Nephron progenitor cell (in vitro differentiated cells): ENCODE measurements at regions not wholly inside any gene's neighbourhood (a gene's known extent, or its start where the extent isn't known, plus 50 kb on each side); places are given as distances from the start of the nearest gene placed in this dataset.
"Not testable (repeated sequence)": the region's sequence is repeated elsewhere in the genome, so short reads cannot be mapped to it uniquely, and the experiment has no call there.

ENCODE experiments used
- DNase-seq: peaks from one replicate; pipeline ENCODE4 v3.0.0; 2021
- H3K27ac Mint-ChIP-seq: 2 replicates; pipeline ENCODE4 v1.8.0; 2021; ENCODE audit warnings: mild to moderate bottlenecking, moderate library complexity, mixed read lengths
- H3K27me3 Mint-ChIP-seq: 2 replicates; pipeline ENCODE4 v1.8.0; 2021; ENCODE audit warnings: mild to moderate bottlenecking, low read depth, mixed read lengths; ENCODE audit not compliant: poor library complexity
- H3K36me3 Mint-ChIP-seq: 2 replicates; pipeline ENCODE4 v1.8.0; 2021; ENCODE audit warnings: low read depth, mixed read lengths
- H3K4me1 Mint-ChIP-seq: 2 replicates; pipeline ENCODE4 v1.8.0; 2021; ENCODE audit warnings: mixed read lengths
- H3K4me3 Mint-ChIP-seq: 2 replicates; pipeline ENCODE4 v1.8.0; 2021; ENCODE audit warnings: mild to moderate bottlenecking, moderate library complexity, mixed read lengths
- H3K9me3 Mint-ChIP-seq: 2 replicates; pipeline ENCODE4 v1.8.0; 2021; ENCODE audit warnings: mild to moderate bottlenecking, moderate library complexity, mixed read lengths
- TF ChIP-seq, protein P1 (sequence below): fragments of 200-600 bp; sonication (generic); IDR thresholded peaks from 2 replicates; pipeline ENCODE4 v1.5.0; 2021; ENCODE audit warnings: antibody characterized with exemption

- no peak for DNase-seq
- H3K9me3 Mint-ChIP-seq, result peaks cover 15% of the 10 kb centered on the region
- peaks cover 16% of the 10 kb centered on the region for H3K4me1 Mint-ChIP-seq
- no peak overlapping the region for H3K4me3 Mint-ChIP-seq
- peaks cover 16% of the 10 kb centered on the region for H3K27me3 Mint-ChIP-seq
- H3K27ac Mint-ChIP-seq, result no peak overlapping the region
- TF ChIP-seq, protein P1, sequence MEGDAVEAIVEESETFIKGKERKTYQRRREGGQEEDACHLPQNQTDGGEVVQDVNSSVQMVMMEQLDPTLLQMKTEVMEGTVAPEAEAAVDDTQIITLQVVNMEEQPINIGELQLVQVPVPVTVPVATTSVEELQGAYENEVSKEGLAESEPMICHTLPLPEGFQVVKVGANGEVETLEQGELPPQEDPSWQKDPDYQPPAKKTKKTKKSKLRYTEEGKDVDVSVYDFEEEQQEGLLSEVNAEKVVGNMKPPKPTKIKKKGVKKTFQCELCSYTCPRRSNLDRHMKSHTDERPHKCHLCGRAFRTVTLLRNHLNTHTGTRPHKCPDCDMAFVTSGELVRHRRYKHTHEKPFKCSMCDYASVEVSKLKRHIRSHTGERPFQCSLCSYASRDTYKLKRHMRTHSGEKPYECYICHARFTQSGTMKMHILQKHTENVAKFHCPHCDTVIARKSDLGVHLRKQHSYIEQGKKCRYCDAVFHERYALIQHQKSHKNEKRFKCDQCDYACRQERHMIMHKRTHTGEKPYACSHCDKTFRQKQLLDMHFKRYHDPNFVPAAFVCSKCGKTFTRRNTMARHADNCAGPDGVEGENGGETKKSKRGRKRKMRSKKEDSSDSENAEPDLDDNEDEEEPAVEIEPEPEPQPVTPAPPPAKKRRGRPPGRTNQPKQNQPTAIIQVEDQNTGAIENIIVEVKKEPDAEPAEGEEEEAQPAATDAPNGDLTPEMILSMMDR, result no peak
- H3K36me3 Mint-ChIP-seq, result no peaks in the 10 kb centered on the region
Observed at GRCh38 chr16:5166486-5166885, 68.9 kb upstream of the EEF2KMT start.

DNA sequence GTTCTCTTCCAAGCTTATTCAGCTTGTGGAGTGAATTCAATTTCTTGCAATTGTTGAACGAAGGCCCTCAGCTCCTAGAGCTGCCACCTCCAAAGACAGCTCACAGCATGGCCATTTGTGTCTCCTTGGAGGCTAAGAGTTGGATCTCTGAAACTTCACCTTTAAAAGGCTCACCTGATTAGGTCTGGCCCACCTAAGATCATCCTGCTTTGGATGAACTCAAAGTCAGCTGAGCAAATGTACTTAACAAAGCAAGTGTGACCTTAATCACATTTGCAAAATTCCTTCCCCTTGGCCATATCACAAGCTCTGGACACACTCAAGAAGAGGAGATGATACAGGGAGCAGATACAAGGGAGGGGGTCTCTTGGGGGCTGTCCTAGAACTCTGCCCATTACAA lies 67.8 kb upstream of the EEF2KMT start:
- DNase-seq, H3K4me3 Mint-ChIP-seq, H3K27ac Mint-ChIP-seq, H3K36me3 Mint-ChIP-seq: not testable (repeated sequence)
- peaks cover 16% of the 10 kb centered on the region for H3K4me1 Mint-ChIP-seq
- peaks cover 14% of the 10 kb centered on the region for H3K27me3 Mint-ChIP-seq
- H3K9me3 Mint-ChIP-seq, result peaks cover 18% of the 10 kb centered on the region

DNA sequence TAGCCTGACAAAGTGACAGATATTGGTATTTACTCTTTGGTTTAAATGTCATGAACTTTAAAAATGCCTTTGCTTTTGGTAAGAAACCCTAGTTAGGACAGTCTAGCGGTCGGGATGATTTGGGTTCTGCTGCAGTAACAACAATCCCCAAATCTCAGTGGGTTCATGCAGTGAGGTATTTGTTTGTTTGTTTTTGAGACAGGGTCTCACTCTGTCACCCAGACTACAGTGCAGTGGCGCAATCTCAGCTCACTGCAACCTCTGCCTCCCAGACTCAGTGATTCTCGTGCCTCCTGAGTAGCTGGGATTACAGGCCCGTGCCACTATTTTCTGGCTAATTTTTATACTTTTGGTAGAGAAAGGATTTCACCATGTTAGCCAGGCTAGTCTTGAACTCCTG lies 65.2 kb upstream of the EEF2KMT start:
- DNase-seq, H3K27ac Mint-ChIP-seq, H3K36me3 Mint-ChIP-seq, H3K4me3 Mint-ChIP-seq: not testable (repeated sequence)
- H3K27me3 Mint-ChIP-seq, result peaks cover 15% of the 10 kb centered on the region
- peaks cover 18% of the 10 kb centered on the region for H3K9me3 Mint-ChIP-seq
- peaks cover 22% of the 10 kb centered on the region for H3K4me1 Mint-ChIP-seq

GRCh38 chr16:5161888-5162287 lies 64.3 kb upstream of the EEF2KMT start:
- H3K9me3 Mint-ChIP-seq, result peaks cover 18% of the 10 kb centered on the region

DNA sequence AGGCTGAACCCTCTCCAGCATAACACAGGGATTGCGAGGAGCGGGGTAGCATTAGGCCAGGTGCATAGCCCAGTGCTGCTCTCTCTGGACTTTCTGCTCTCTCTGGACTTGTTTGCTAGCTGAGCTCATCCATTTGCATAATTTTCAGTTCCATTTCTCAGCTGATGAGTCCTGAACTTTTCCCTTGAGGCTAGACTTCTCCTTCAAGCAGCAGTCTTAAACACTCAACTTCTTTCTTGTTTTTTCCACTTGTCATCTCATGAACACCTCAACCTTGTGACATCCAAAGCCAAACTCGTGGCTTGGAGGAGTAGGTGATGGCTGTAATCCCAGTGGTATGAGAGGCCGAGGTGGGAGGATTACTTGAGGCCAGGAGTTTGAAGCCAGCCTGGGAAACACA lies 62.4 kb upstream of the EEF2KMT start:
- DNase-seq, H3K4me3 Mint-ChIP-seq, H3K4me1 Mint-ChIP-seq, H3K27ac Mint-ChIP-seq, H3K36me3 Mint-ChIP-seq: not testable (repeated sequence)
- H3K9me3 Mint-ChIP-seq, result peaks cover 18% of the 10 kb centered on the region
- H3K27me3 Mint-ChIP-seq, result peaks cover 18% of the 10 kb centered on the region

More at GRCh38 chr16:5161888-5162287, 64.3 kb upstream of the EEF2KMT start:
- Mint-ChIP-seq H3K27me3 (peaks cover 15% of the 10 kb centered on the region), H3K4me1 (peaks cover 14% of the 10 kb centered on the region)
- not testable (repeated sequence) for H3K27ac Mint-ChIP-seq, H3K36me3 Mint-ChIP-seq, H3K4me3 Mint-ChIP-seq, DNase-seq

GRCh38 chr16:5159537-5159936 lies 61.9 kb upstream of the EEF2KMT start:
- Mint-ChIP-seq H3K9me3 (peaks cover 22% of the 10 kb centered on the region), H3K27me3 (peaks cover 18% of the 10 kb centered on the region)
- DNase-seq, H3K27ac Mint-ChIP-seq, H3K4me3 Mint-ChIP-seq, H3K36me3 Mint-ChIP-seq, H3K4me1 Mint-ChIP-seq: not testable (repeated sequence)

- Mint-ChIP-seq H3K4me1 (peaks cover 6% of the 10 kb centered on the region), H3K27me3 (peaks cover 18% of the 10 kb centered on the region), H3K36me3 (no peaks in the 10 kb centered on the region), H3K4me3 (no peak overlapping the region), H3K9me3 (peaks cover 22% of the 10 kb centered on the region), H3K27ac (no peak overlapping the region)
- TF ChIP-seq, protein P1, result no peak
- DNase-seq, result no peak
Observed at GRCh38 chr16:5158494-5158893, 60.9 kb upstream of the EEF2KMT start.

- H3K27me3 Mint-ChIP-seq, result peaks cover 14% of the 10 kb centered on the region
- not testable (repeated sequence) for H3K27ac Mint-ChIP-seq, H3K4me1 Mint-ChIP-seq, DNase-seq, H3K36me3 Mint-ChIP-seq, H3K4me3 Mint-ChIP-seq
- H3K9me3 Mint-ChIP-seq, result peaks cover 14% of the 10 kb centered on the region
Observed at GRCh38 chr16:5156486-5156885, 58.9 kb upstream of the EEF2KMT start.

GRCh38 chr16:5154006-5154405 lies 56.4 kb upstream of the EEF2KMT start:
- not testable (repeated sequence) for H3K27ac Mint-ChIP-seq, DNase-seq, H3K9me3 Mint-ChIP-seq, H3K27me3 Mint-ChIP-seq, H3K36me3 Mint-ChIP-seq, H3K4me3 Mint-ChIP-seq, H3K4me1 Mint-ChIP-seq

DNA sequence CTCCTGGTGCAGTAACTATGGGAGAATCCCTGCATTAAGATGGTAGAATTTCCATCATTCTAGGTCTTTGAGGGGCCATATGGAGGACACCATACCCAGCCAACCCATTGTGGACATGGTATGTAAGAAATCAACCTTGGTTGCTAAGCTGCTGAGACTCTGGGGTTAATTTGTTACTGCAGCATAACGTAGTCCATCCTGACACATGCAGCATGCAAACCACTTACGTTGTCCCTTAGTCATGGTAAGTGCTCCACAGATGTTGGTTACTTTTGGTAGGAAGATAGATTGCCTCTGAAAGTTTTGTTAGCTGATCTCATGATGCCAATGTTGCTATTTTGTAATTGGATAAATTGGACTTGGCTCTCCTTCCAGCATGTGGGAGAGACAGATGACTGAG lies 53.8 kb upstream of the EEF2KMT start:
- not testable (repeated sequence) for H3K27ac Mint-ChIP-seq, H3K4me1 Mint-ChIP-seq, H3K9me3 Mint-ChIP-seq, H3K27me3 Mint-ChIP-seq, H3K4me3 Mint-ChIP-seq, H3K36me3 Mint-ChIP-seq, DNase-seq
